Osteocyte (in vitro differentiated cells): ENCODE measurements at regions not wholly inside any gene's neighbourhood (a gene's known extent, or its start where the extent isn't known, plus 50 kb on each side); places are given as distances from the start of the nearest gene placed in this dataset.
A peak's percentile ranks its signal among the peaks of the same experiment; 100 is the strongest.

ENCODE experiments used
- DNase-seq: peaks from one replicate; pipeline ENCODE4 v3.0.0; 2021; ENCODE audit warnings: mixed read lengths; ENCODE audit not compliant: unreplicated experiment; ENCODE audit errors: extremely low spot score
- H3K27ac Mint-ChIP-seq: one replicate; pipeline ENCODE4 v1.8.0; 2021; ENCODE audit warnings: mild to moderate bottlenecking, mixed read lengths; ENCODE audit not compliant: unreplicated experiment
- H3K27me3 Mint-ChIP-seq: one replicate; pipeline ENCODE4 v1.8.0; 2021; ENCODE audit warnings: mixed read lengths; ENCODE audit not compliant: unreplicated experiment
- H3K36me3 Mint-ChIP-seq: one replicate; pipeline ENCODE4 v1.8.0; 2021; ENCODE audit warnings: mixed read lengths; ENCODE audit not compliant: unreplicated experiment
- H3K4me1 Mint-ChIP-seq: one replicate; pipeline ENCODE4 v1.8.0; 2021; ENCODE audit warnings: mixed read lengths; ENCODE audit not compliant: unreplicated experiment
- H3K4me3 Mint-ChIP-seq: one replicate; pipeline ENCODE4 v1.8.0; 2021; ENCODE audit warnings: mild to moderate bottlenecking, moderate library complexity, mixed read lengths; ENCODE audit not compliant: unreplicated experiment
- H3K9me3 Mint-ChIP-seq: one replicate; pipeline ENCODE4 v1.8.0; 2021; ENCODE audit warnings: mixed read lengths; ENCODE audit not compliant: unreplicated experiment
- CTCF ChIP-seq: fragments of 200-600 bp; sonication (generic); IDR thresholded peaks from 2 replicates; pipeline ENCODE4 v1.5.0; 2021; ENCODE audit warnings: antibody characterized with exemption, mild to moderate bottlenecking, moderate library complexity

GRCh38 chr17:70405492-70406220 is 236.3 kb downstream of the KCNJ2 start:
- TF ChIP-seq CTCF: no peak
- Mint-ChIP-seq H3K36me3 (no peaks in the 10 kb centered on the region), H3K9me3 (no peaks in the 10 kb centered on the region), H3K27me3 (peaks cover 10% of the 10 kb centered on the region), H3K4me3 (no peak overlapping the region), H3K27ac (peak overlapping the region; percentile 70), H3K4me1 (peaks cover 20% of the 10 kb centered on the region)
- no peak for DNase-seq

GRCh38 chr17:70407506-70407905 is 238.2 kb downstream of the KCNJ2 start:
- no peak for TF ChIP-seq CTCF
- Mint-ChIP-seq H3K4me3 (no peak overlapping the region), H3K27ac (no peak overlapping the region), H3K4me1 (peaks cover 20% of the 10 kb centered on the region), H3K36me3 (no peaks in the 10 kb centered on the region), H3K27me3 (peaks cover 3% of the 10 kb centered on the region), H3K9me3 (no peaks in the 10 kb centered on the region)
- DNase-seq: no peak

- no peak for TF ChIP-seq CTCF
- peaks cover 20% of the 10 kb centered on the region for H3K4me1 Mint-ChIP-seq
- no peak overlapping the region for H3K4me3 Mint-ChIP-seq
- H3K9me3 Mint-ChIP-seq: no peaks in the 10 kb centered on the region
- H3K27me3 Mint-ChIP-seq: peaks cover 4% of the 10 kb centered on the region
- no peaks in the 10 kb centered on the region for H3K36me3 Mint-ChIP-seq
- no peak for DNase-seq
- H3K27ac Mint-ChIP-seq: no peak overlapping the region
Observed at GRCh38 chr17:70408768-70409167, 239.4 kb downstream of the KCNJ2 start.

GRCh38 chr17:70414300-70414699 is 245.0 kb downstream of the KCNJ2 start:
- no peaks in the 10 kb centered on the region for H3K36me3 Mint-ChIP-seq
- no peak overlapping the region for H3K4me3 Mint-ChIP-seq
- DNase-seq: no peak
- H3K9me3 Mint-ChIP-seq: no peaks in the 10 kb centered on the region
- peaks cover 16% of the 10 kb centered on the region for H3K27me3 Mint-ChIP-seq
- no peaks in the 10 kb centered on the region for H3K4me1 Mint-ChIP-seq
- H3K27ac Mint-ChIP-seq: no peak overlapping the region
- TF ChIP-seq CTCF: no peak

- Mint-ChIP-seq H3K27me3 (peaks cover 32% of the 10 kb centered on the region), H3K9me3 (no peaks in the 10 kb centered on the region), H3K27ac (no peak overlapping the region), H3K36me3 (no peaks in the 10 kb centered on the region), H3K4me1 (no peaks in the 10 kb centered on the region), H3K4me3 (no peak overlapping the region)
- DNase-seq: no peak
- no peak for TF ChIP-seq CTCF
Observed at GRCh38 chr17:70420861-70421445, 251.6 kb downstream of the KCNJ2 start.
